ENCODE measurements at regions not wholly inside any gene's neighbourhood (a gene's known extent, or its start where the extent isn't known, plus 50 kb on each side); places are given as distances from the start of the nearest gene placed in this dataset.

DNA sequence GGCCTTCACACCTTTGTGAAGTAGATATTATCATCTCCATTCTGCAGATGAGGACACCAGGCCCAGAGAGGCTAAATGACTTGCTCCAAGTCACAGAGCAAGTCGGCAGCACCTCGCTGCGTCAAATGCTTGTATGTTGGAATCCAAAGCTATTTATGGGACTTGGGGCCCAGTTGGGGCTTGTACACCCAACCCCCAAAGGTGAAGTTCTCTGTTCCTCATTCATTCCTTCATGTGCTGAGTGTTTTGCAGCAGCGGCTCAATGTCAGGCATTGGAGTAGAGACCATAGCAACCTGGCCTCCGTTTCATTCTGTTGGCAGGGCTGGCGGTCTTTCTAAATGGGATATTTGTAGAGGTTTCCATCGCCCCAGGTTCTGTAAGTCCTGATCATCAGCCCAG is 113.4 kb upstream of the SLC25A33 start (continued):
- TF ChIP-seq MEF2B (IDR thresholded peaks at IDR 0.05; ENCODE audit: partially characterized antibody, poor library complexity, severe bottlenecking) (peak; percentile 81), ZSCAN29 (IDR thresholded peaks at IDR 0.05) (no peak), RBBP5 (conservative IDR thresholded peaks at IDR 0.05) (no peak), YY1 (IDR thresholded peaks at IDR 0.05; ENCODE audit: low read depth, low read length) (no peak; the same call in 1 of the 2 replicates), ZBTB11 (CRISPR knock-in tag; IDR thresholded peaks at IDR 0.05) (no peak), SPI1 (IDR thresholded peaks at IDR 0.05; ENCODE audit: borderline replicate concordance, insufficient read depth, low read depth, low read length) (peak; percentile 77; the same call in 1 of the 2 replicates), ASH2L (IDR thresholded peaks at IDR 0.05; ENCODE audit: borderline replicate concordance, low read depth) (no peak), RB1 (IDR thresholded peaks at IDR 0.05; ENCODE audit: borderline replicate concordance) (no peak), ESRRA (IDR thresholded peaks at IDR 0.05; ENCODE audit: low read length) (no peak), CEBPZ (IDR thresholded peaks at IDR 0.05; ENCODE audit: low read depth, low read length) (no peak), MAX (IDR thresholded peaks at IDR 0.05; ENCODE audit: low read depth, low read length) (peak; percentile 29; the same call in 1 of the 2 replicates), TAF1 (IDR thresholded peaks at IDR 0.05; ENCODE audit: borderline replicate concordance, low read depth, low read length) (0 out of 2 replicates have a peak, but pooled peaks have one; percentile 8), SRF (IDR thresholded peaks at IDR 0.05; ENCODE audit: low read depth in 2 of 2, low read length in 2 of 2) (0 out of 4 replicates have a peak, but pooled peaks of 1 of the 2 experiments have one; percentile 9), ATF7 (IDR thresholded peaks at IDR 0.05; ENCODE audit: low read depth) (no peak), MEF2A (IDR thresholded peaks at IDR 0.05; ENCODE audit: insufficient read depth, low read depth, low read length) (peak; percentile 89), IRF4 (IDR thresholded peaks at IDR 0.05; ENCODE audit: low read depth, low read length) (peak; percentile 68; the same call in 1 of the 2 replicates), ZNF217 (IDR thresholded peaks at IDR 0.05) (no peak), NFYB (IDR thresholded peaks at IDR 0.05; ENCODE audit: insufficient read depth, low read depth, low read length) (no peak)
- TF ChIP-seq, protein P1, sequence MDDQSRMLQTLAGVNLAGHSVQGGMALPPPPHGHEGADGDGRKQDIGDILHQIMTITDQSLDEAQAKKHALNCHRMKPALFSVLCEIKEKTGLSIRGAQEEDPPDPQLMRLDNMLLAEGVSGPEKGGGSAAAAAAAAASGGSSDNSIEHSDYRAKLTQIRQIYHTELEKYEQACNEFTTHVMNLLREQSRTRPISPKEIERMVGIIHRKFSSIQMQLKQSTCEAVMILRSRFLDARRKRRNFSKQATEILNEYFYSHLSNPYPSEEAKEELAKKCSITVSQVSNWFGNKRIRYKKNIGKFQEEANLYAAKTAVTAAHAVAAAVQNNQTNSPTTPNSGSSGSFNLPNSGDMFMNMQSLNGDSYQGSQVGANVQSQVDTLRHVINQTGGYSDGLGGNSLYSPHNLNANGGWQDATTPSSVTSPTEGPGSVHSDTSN (IDR thresholded peaks at IDR 0.05; ENCODE audit: insufficient replicate concordance, low read depth, low read length): no peak
- TF ChIP-seq, protein P2, sequence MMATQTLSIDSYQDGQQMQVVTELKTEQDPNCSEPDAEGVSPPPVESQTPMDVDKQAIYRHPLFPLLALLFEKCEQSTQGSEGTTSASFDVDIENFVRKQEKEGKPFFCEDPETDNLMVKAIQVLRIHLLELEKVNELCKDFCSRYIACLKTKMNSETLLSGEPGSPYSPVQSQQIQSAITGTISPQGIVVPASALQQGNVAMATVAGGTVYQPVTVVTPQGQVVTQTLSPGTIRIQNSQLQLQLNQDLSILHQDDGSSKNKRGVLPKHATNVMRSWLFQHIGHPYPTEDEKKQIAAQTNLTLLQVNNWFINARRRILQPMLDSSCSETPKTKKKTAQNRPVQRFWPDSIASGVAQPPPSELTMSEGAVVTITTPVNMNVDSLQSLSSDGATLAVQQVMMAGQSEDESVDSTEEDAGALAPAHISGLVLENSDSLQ (IDR thresholded peaks at IDR 0.05): peak; percentile 59; the same call in 1 of the 2 replicates
